ENCODE measurements at regions not wholly inside any gene's neighbourhood (a gene's known extent, or its start where the extent isn't known, plus 50 kb on each side); places are given as distances from the start of the nearest gene placed in this dataset.

GRCh38 chr4:3829956-3830773 lies 64.0 kb downstream of the ADRA2C start:
- TF ChIP-seq TAF1 (IDR thresholded peaks at IDR 0.05; ENCODE audit: borderline replicate concordance, insufficient read depth, low read length) = no peak
- TF ChIP-seq POLR2AphosphoS5 (IDR thresholded peaks at IDR 0.05; ENCODE audit: low read depth, low read length) = no peak
- TF ChIP-seq SIN3A (IDR thresholded peaks at IDR 0.05; ENCODE audit: borderline replicate concordance, insufficient read depth, low read length) = no peak
- TF ChIP-seq REST (IDR thresholded peaks at IDR 0.05; ENCODE audit: insufficient read depth in 1 of 2, low read depth in 2 of 2, low read length in 2 of 2) = no peak
- no peak for TF ChIP-seq FOXP2 (optimal IDR thresholded peaks at IDR 0.05; ENCODE audit: borderline replicate concordance, extremely low read depth, extremely low read length, insufficient read depth)

GRCh38 chr4:3830774-3831528 lies 64.8 kb downstream of the ADRA2C start:
- TF ChIP-seq TAF1 (IDR thresholded peaks at IDR 0.05; ENCODE audit: borderline replicate concordance, insufficient read depth, low read length) = no peak
- no peak for TF ChIP-seq REST (IDR thresholded peaks at IDR 0.05; ENCODE audit: insufficient read depth in 1 of 2, low read depth in 2 of 2, low read length in 2 of 2)
- TF ChIP-seq FOXP2 (optimal IDR thresholded peaks at IDR 0.05; ENCODE audit: borderline replicate concordance, extremely low read depth, extremely low read length, insufficient read depth) = no peak
- TF ChIP-seq POLR2AphosphoS5 (IDR thresholded peaks at IDR 0.05; ENCODE audit: low read depth, low read length) = no peak
- no peak for TF ChIP-seq SIN3A (IDR thresholded peaks at IDR 0.05; ENCODE audit: borderline replicate concordance, insufficient read depth, low read length)

GRCh38 chr4:3831529-3832150 lies 65.5 kb downstream of the ADRA2C start:
- TF ChIP-seq FOXP2 (optimal IDR thresholded peaks at IDR 0.05; ENCODE audit: borderline replicate concordance, extremely low read depth, extremely low read length, insufficient read depth) (no peak), POLR2AphosphoS5 (IDR thresholded peaks at IDR 0.05; ENCODE audit: low read depth, low read length) (no peak), TAF1 (IDR thresholded peaks at IDR 0.05; ENCODE audit: borderline replicate concordance, insufficient read depth, low read length) (no peak), REST (IDR thresholded peaks at IDR 0.05; ENCODE audit: insufficient read depth in 1 of 2, low read depth in 2 of 2, low read length in 2 of 2) (no peak), SIN3A (IDR thresholded peaks at IDR 0.05; ENCODE audit: borderline replicate concordance, insufficient read depth, low read length) (no peak)

GRCh38 chr4:3832536-3833220 lies 66.5 kb downstream of the ADRA2C start:
- no peak for TF ChIP-seq TAF1 (IDR thresholded peaks at IDR 0.05; ENCODE audit: borderline replicate concordance, insufficient read depth, low read length)
- no peak for TF ChIP-seq FOXP2 (optimal IDR thresholded peaks at IDR 0.05; ENCODE audit: borderline replicate concordance, extremely low read depth, extremely low read length, insufficient read depth)
- TF ChIP-seq REST (IDR thresholded peaks at IDR 0.05; ENCODE audit: insufficient read depth in 1 of 2, low read depth in 2 of 2, low read length in 2 of 2) = no peak
- no peak for TF ChIP-seq SIN3A (IDR thresholded peaks at IDR 0.05; ENCODE audit: borderline replicate concordance, insufficient read depth, low read length)
- TF ChIP-seq POLR2AphosphoS5 (IDR thresholded peaks at IDR 0.05; ENCODE audit: low read depth, low read length) = no peak

Data from PFSK-1 (cell line).